GM12878 (cell line): ENCODE measurements at regions not wholly inside any gene's neighbourhood (a gene's known extent, or its start where the extent isn't known, plus 50 kb on each side); places are given as distances from the start of the nearest gene placed in this dataset.

Experiments
- ATAC-seq: fragments of 200-7000 bp; cut with Tn5 transposase; 3 replicates; pipeline ENCODE4 v1.9.1; 2020; ENCODE audit warnings: mild to moderate bottlenecking, moderate library complexity
- BruUV-seq: library from RNA; stranded (reverse); fragments of 400-500 nt; replicated peaks from 2 replicates; lab custom pipeline; 2021; lab: Mats Ljungman, UMichigan
- CTCF ChIA-PET: fragments of 300-600 bp; sonication (Branson Sonifier 250); formaldehyde crosslinking; extraction: SDS; loops from one replicate; lab custom pipeline; 2021; ENCODE audit warnings: inconsistent platforms; lab: Yijun Ruan, JAX
- POLR2A ChIA-PET: fragments of 350-600 bp; formaldehyde crosslinking; extraction: SDS; loops from one replicate; lab custom pipeline; 2021; ENCODE audit warnings: inconsistent platforms; lab: Charles Lee
- RAD21 ChIA-PET: fragments of 300-600 bp; sonication (Branson Sonifier 250); formaldehyde crosslinking; loops from one replicate; lab custom pipeline; 2023; ENCODE audit warnings: antibody characterized with exemption; ENCODE audit not compliant: unreplicated experiment; lab: Charles Lee
- SMC1A ChIA-PET: fragments of 300-600 bp; sonication (Branson Sonifier 250); formaldehyde crosslinking; loops from one replicate; lab custom pipeline; 2023; ENCODE audit not compliant: unreplicated experiment, uncharacterized antibody; lab: Charles Lee
- DNase-seq: peaks from one replicate; pipeline ENCODE4 v3.0.0-alpha.2; 2011; ENCODE audit warnings: low read depth, low spot score
- FAIRE-seq: peaks from 3 replicates; lab custom pipeline; 2011; peaks lifted over from hg19 to GRCh38; lab: Jason Lieb, UNC
- H2AFZ ChIP-seq: 2 replicates; pipeline ENCODE4 v1.6.0; 2011; ENCODE audit warnings: low read depth, low read length, control low read depth; ENCODE audit not compliant: control insufficient read depth
- H3K27ac ChIP-seq: 2 replicates; pipeline ENCODE4 v1.5.1; 2011; ENCODE audit warnings: control low read depth; ENCODE audit not compliant: control insufficient read depth, insufficient read depth
- H3K27me3 ChIP-seq, 2 experiments: replicated peaks in 1 of 2; 2 replicates each; pipeline versions ENCODE4 v1.6.0 to v1.6.1; 2011; ENCODE audit warnings: low read length in 1 of 2; ENCODE audit not compliant: control insufficient read depth in 2 of 2, insufficient read depth in 2 of 2
- H3K36me3 ChIP-seq, 2 experiments: 2 replicates each; pipeline ENCODE4 v1.5.1; 2011; ENCODE audit warnings: low read length in 1 of 2; ENCODE audit not compliant: control insufficient read depth in 2 of 2, insufficient read depth in 2 of 2
- H3K4me1 ChIP-seq: 2 replicates; pipeline ENCODE4 v1.6.1; 2011; ENCODE audit warnings: mild to moderate bottlenecking, low read length, moderate library complexity, mixed read lengths; ENCODE audit not compliant: control insufficient read depth, insufficient read depth
- H3K4me2 ChIP-seq: 2 replicates; pipeline ENCODE4 v1.6.0; 2011; ENCODE audit warnings: control low read depth; ENCODE audit not compliant: control insufficient read depth, insufficient read depth
- H3K4me3 ChIP-seq: fragments of 200-600 bp; sonication (generic); 2 replicates; pipeline ENCODE4 v1.5.1; 2016
- H3K79me2 ChIP-seq: 2 replicates; pipeline ENCODE4 v1.6.0; 2011; ENCODE audit warnings: low read length; ENCODE audit not compliant: control insufficient read depth, insufficient read depth
- H3K9ac ChIP-seq: 2 replicates; pipeline ENCODE4 v1.8.0; 2011; ENCODE audit warnings: low read length, control low read depth, mixed read lengths; ENCODE audit not compliant: control insufficient read depth, insufficient read depth
- H3K9me3 ChIP-seq: replicated peaks from 3 replicates; pipeline ENCODE4 v1.5.1; 2011; ENCODE audit warnings: mild to moderate bottlenecking, low read length; ENCODE audit not compliant: control insufficient read depth, insufficient read depth
- H4K20me1 ChIP-seq: 2 replicates; pipeline ENCODE4 v1.6.0; 2011; ENCODE audit not compliant: control insufficient read depth, insufficient read depth
- CEBPZ ChIP-seq: fragments of 150-350 bp; IDR thresholded peaks from 2 replicates; pipeline ENCODE4 v1.6.1; 2016; ENCODE audit warnings: low read depth, low read length
- EED ChIP-seq: sonication (generic); IDR thresholded peaks from 2 replicates; pipeline ENCODE4 v1.6.1; 2016; ENCODE audit warnings: antibody characterized with exemption, low read depth
- FOXM1 ChIP-seq: IDR thresholded peaks from 2 replicates; pipeline ENCODE4 v1.6.1; 2012; ENCODE audit warnings: low read depth, mild to moderate bottlenecking, inconsistent platforms, low read length, moderate library complexity
- GABPA ChIP-seq: IDR thresholded peaks from 2 replicates; pipeline ENCODE4 v1.6.1; 2014; ENCODE audit warnings: antibody characterized with exemption, low read depth, mild to moderate bottlenecking, inconsistent platforms
- HDAC6 ChIP-seq: fragments of 200-600 bp; sonication (generic); IDR thresholded peaks from one replicate; pipeline ENCODE4 v1.8.0; 2017; ENCODE audit warnings: antibody characterized with exemption; ENCODE audit not compliant: unreplicated experiment
- KLF5 ChIP-seq: fragments of 450-650 bp; IDR thresholded peaks from 2 replicates; pipeline ENCODE4 v1.6.1; 2014; ENCODE audit warnings: mild to moderate bottlenecking; ENCODE audit not compliant: partially characterized antibody
- NRF1 ChIP-seq: conservative IDR thresholded peaks from 2 replicates; pipeline ENCODE4 v1.6.1; 2011; ENCODE audit warnings: mild to moderate bottlenecking, low read depth, low read length, improper control_type of control experiment
- SIN3A ChIP-seq: IDR thresholded peaks from 2 replicates; pipeline ENCODE4 v1.6.1; 2012; ENCODE audit warnings: low read depth, low read length, improper control_type of control experiment
- SREBF2 ChIP-seq: IDR thresholded peaks from 2 replicates; pipeline ENCODE4 v1.6.1; 2012; ENCODE audit warnings: mild to moderate bottlenecking, low read length
- TBL1XR1 ChIP-seq: IDR thresholded peaks from 2 replicates; pipeline ENCODE4 v1.6.1; 2012; ENCODE audit warnings: low read depth, low read length, improper control_type of control experiment
- TCF12 ChIP-seq: IDR thresholded peaks from 2 replicates; pipeline ENCODE4 v1.6.1; 2011; ENCODE audit warnings: low read depth, mild to moderate bottlenecking, low read length
- ZNF207 ChIP-seq: fragments of 450-650 bp; IDR thresholded peaks from 2 replicates; pipeline ENCODE4 v1.6.1; 2014; ENCODE audit warnings: antibody characterized with exemption, mild to moderate bottlenecking, borderline replicate concordance
- ZZZ3 ChIP-seq: IDR thresholded peaks from 2 replicates; pipeline ENCODE4 v1.6.1; 2011; ENCODE audit warnings: low read depth; ENCODE audit not compliant: control insufficient read depth, insufficient read length
- WGBS: methylation state at CpG from one replicate; pipeline ENCODE4 v1.1.6; 2016; ENCODE audit warnings: low lambda C conversion rate; ENCODE audit not compliant: insufficient replicate concordance, insufficient coverage; ENCODE audit errors: missing lambda C conversion rate; 5-methylcytosine and 5-hydroxymethylcytosine counted together
- in situ Hi-C: fragments of 300-500 bp; cut with MboI; formaldehyde crosslinking; loops from 9 replicates; pipeline ENCODE4 v1.14.3; 2018; ENCODE audit warnings: mixed read lengths
- intact Hi-C: fragments of 100-400 bp; cut with micrococcal nuclease; formaldehyde crosslinking; loops from one replicate; pipeline ENCODE4 v1.14.2; 2022; ENCODE audit not compliant: unreplicated experiment
- TF ChIP-seq, protein P1 (sequence below): fragments of 450-650 bp; IDR thresholded peaks from 2 replicates; pipeline ENCODE4 v1.6.1; 2017; ENCODE audit warnings: low read depth, mild to moderate bottlenecking, moderate library complexity
- TF ChIP-seq, protein P2 (sequence below): IDR thresholded peaks from 2 replicates; pipeline ENCODE4 v1.6.1; 2011; ENCODE audit warnings: mild to moderate bottlenecking, low read depth, low read length, moderate library complexity; ENCODE audit not compliant: insufficient replicate concordance

DNA sequence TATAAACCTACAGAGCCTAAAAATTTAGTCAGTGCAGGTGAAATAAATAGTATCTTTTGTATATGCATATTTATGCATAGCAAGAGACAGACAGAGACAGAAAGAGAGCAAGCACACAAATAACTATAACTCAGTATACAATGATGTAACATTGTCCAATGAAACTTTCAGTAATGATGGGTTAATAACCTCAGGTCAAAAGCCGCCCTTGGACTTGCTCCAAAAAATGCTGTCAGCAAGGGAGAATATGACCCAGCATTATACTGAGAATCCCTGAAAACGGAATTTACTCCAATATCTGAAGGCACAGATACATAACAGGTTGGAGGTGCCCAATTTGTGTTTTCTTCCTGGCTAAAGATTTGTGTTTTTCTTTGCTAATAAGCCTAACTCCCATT is 590.6 kb upstream of the NOX3 start:
- Histone ChIP-seq H3K9ac (no peak overlapping the region), H3K27ac (no peak overlapping the region), H2AFZ (no peak overlapping the region), H3K27me3 (no peaks in the 10 kb centered on the region), H3K4me3 (no peak overlapping the region), H4K20me1 (no peaks in the 10 kb centered on the region), H3K36me3 (no peaks in the 10 kb centered on the region), H3K79me2 (no peaks in the 10 kb centered on the region), H3K9me3 (no peaks in the 10 kb centered on the region), H3K4me1 (no peaks in the 10 kb centered on the region), H3K4me2 (no peak overlapping the region)
- 8% methylated on average over 2 of the region's 2 CpGs for WGBS
- no TSS peak for BruUV-seq
- TF ChIP-seq TBL1XR1: no peak
- TF ChIP-seq SREBF2: no peak
- no peak for TF ChIP-seq GABPA
- no peak for TF ChIP-seq FOXM1
- no peak for TF ChIP-seq SIN3A
- no peak for TF ChIP-seq EED
- no peak for TF ChIP-seq HDAC6
- TF ChIP-seq, protein P1, sequence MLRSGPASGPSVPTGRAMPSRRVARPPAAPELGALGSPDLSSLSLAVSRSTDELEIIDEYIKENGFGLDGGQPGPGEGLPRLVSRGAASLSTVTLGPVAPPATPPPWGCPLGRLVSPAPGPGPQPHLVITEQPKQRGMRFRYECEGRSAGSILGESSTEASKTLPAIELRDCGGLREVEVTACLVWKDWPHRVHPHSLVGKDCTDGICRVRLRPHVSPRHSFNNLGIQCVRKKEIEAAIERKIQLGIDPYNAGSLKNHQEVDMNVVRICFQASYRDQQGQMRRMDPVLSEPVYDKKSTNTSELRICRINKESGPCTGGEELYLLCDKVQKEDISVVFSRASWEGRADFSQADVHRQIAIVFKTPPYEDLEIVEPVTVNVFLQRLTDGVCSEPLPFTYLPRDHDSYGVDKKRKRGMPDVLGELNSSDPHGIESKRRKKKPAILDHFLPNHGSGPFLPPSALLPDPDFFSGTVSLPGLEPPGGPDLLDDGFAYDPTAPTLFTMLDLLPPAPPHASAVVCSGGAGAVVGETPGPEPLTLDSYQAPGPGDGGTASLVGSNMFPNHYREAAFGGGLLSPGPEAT: no peak
- no peak for TF ChIP-seq CEBPZ
- TF ChIP-seq ZNF207: no peak
- no peak for TF ChIP-seq TCF12
- no peak for TF ChIP-seq KLF5
- TF ChIP-seq, protein P2, sequence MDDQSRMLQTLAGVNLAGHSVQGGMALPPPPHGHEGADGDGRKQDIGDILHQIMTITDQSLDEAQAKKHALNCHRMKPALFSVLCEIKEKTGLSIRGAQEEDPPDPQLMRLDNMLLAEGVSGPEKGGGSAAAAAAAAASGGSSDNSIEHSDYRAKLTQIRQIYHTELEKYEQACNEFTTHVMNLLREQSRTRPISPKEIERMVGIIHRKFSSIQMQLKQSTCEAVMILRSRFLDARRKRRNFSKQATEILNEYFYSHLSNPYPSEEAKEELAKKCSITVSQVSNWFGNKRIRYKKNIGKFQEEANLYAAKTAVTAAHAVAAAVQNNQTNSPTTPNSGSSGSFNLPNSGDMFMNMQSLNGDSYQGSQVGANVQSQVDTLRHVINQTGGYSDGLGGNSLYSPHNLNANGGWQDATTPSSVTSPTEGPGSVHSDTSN: no peak
- no peak for TF ChIP-seq ZZZ3
- no peak for TF ChIP-seq NRF1
- in situ Hi-C loops: no loop called here
- CTCF ChIA-PET: no interaction called here
- DNase-seq (no peak), ATAC-seq (no peak), FAIRE-seq (no peak)
- SMC1A ChIA-PET: interaction anchor here (0.7 kb wide), 1 partner anchor 9 kb away, joined by 3 read pairs; no protein-coding TSS in a partner anchor
- intact Hi-C loops: no loop called here
- RAD21 ChIA-PET: no interaction called here
- POLR2A ChIA-PET: no interaction called here
